ENCODE measurements at regions not wholly inside any gene's neighbourhood (a gene's known extent, or its start where the extent isn't known, plus 50 kb on each side); places are given as distances from the start of the nearest gene placed in this dataset.

- DNase-seq: no peak
Observed at GRCh38 chr2:217517402-217517801, 485.4 kb downstream of the TNS1 start.

GRCh38 chr2:217515615-217516309, 487.0 kb downstream of the TNS1 start:
- no peak for DNase-seq

- DNase-seq: no peak
Observed at GRCh38 chr2:217513258-217513657, 489.5 kb downstream of the TNS1 start.

- DNase-seq: no peak
Observed at GRCh38 chr2:217512728-217513127, 490.1 kb downstream of the TNS1 start.

GRCh38 chr2:217512259-217512658, 490.5 kb downstream of the TNS1 start:
- no peak for DNase-seq

- no peak for DNase-seq
Observed at GRCh38 chr2:217511850-217512249, 490.9 kb downstream of the TNS1 start.

- DNase-seq: peak; percentile 36
Observed at GRCh38 chr2:217510771-217511291, 492.0 kb downstream of the TNS1 start.

GRCh38 chr2:217505303-217505702, 497.5 kb downstream of the TNS1 start:
- DNase-seq: no peak

- DNase-seq: no peak
Observed at GRCh38 chr2:217501887-217502286, 500.9 kb downstream of the TNS1 start.

- no peak for DNase-seq
Observed at GRCh38 chr2:217497843-217498377, 504.9 kb downstream of the TNS1 start.

GRCh38 chr2:217494557-217494956, 508.2 kb downstream of the TNS1 start:
- DNase-seq: no peak

GRCh38 chr2:217491271-217491670, 511.5 kb downstream of the TNS1 start:
- DNase-seq: no peak

- no peak for DNase-seq
Observed at GRCh38 chr2:217489145-217489960, 513.4 kb downstream of the TNS1 start.

GRCh38 chr2:217484046-217484445, 518.7 kb downstream of the TNS1 start:
- DNase-seq: no peak

GRCh38 chr2:217482056-217482710, 520.6 kb downstream of the TNS1 start:
- DNase-seq: no peak

- no peak for DNase-seq
Observed at GRCh38 chr2:217481577-217481976, 521.2 kb downstream of the TNS1 start.

- no peak for DNase-seq
Observed at GRCh38 chr2:217479566-217479965, 523.2 kb downstream of the TNS1 start.

GRCh38 chr2:217478831-217479455, 523.9 kb downstream of the TNS1 start:
- no peak for DNase-seq

GRCh38 chr2:217477583-217477982, 525.2 kb downstream of the TNS1 start:
- DNase-seq: no peak

- no peak for DNase-seq
Observed at GRCh38 chr2:217475791-217476190, 527.0 kb downstream of the TNS1 start.

- no peak for DNase-seq
Observed at GRCh38 chr2:217475101-217475500, 527.7 kb downstream of the TNS1 start.

- no peak for DNase-seq
Observed at GRCh38 chr2:217471319-217471718, 531.5 kb downstream of the TNS1 start.
